ENCODE measurements at regions not wholly inside any gene's neighbourhood (a gene's known extent, or its start where the extent isn't known, plus 50 kb on each side); places are given as distances from the start of the nearest gene placed in this dataset.
A peak's percentile ranks its signal among the peaks of the same experiment; 100 is the strongest.

DNA sequence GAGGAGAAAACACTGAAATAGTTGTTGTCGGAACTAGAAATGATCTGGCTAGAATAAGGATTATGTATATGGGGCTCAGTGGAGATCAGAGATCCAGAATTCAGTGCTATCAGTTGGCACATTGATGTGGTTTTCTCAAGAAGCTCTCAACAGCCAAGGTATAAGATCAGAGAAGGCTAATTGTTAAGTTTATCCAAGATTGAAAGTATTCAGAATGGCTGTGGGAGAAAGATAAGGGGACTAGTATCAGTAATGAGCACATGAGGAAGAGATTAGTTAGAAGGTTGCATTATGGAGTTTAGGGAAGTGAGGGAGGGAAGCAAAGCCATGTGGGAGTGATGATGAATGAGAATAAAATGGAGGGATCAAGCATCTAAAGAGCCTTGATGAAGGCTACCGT is 128.1 kb upstream of the MIS18BP1 start:
- TF ChIP-seq, protein P1, sequence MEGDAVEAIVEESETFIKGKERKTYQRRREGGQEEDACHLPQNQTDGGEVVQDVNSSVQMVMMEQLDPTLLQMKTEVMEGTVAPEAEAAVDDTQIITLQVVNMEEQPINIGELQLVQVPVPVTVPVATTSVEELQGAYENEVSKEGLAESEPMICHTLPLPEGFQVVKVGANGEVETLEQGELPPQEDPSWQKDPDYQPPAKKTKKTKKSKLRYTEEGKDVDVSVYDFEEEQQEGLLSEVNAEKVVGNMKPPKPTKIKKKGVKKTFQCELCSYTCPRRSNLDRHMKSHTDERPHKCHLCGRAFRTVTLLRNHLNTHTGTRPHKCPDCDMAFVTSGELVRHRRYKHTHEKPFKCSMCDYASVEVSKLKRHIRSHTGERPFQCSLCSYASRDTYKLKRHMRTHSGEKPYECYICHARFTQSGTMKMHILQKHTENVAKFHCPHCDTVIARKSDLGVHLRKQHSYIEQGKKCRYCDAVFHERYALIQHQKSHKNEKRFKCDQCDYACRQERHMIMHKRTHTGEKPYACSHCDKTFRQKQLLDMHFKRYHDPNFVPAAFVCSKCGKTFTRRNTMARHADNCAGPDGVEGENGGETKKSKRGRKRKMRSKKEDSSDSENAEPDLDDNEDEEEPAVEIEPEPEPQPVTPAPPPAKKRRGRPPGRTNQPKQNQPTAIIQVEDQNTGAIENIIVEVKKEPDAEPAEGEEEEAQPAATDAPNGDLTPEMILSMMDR (IDR thresholded peaks at IDR 0.05; ENCODE audit: low read depth, low read length), result no peak
- TF ChIP-seq EZH2phosphoT487 (IDR thresholded peaks at IDR 0.05; ENCODE audit: low read depth), result no peak
- Histone ChIP-seq H3K79me2 (ENCODE audit: low read length) (no peaks in the 10 kb centered on the region), H3K27ac (ENCODE audit: low read length) (no peak overlapping the region)

DNA sequence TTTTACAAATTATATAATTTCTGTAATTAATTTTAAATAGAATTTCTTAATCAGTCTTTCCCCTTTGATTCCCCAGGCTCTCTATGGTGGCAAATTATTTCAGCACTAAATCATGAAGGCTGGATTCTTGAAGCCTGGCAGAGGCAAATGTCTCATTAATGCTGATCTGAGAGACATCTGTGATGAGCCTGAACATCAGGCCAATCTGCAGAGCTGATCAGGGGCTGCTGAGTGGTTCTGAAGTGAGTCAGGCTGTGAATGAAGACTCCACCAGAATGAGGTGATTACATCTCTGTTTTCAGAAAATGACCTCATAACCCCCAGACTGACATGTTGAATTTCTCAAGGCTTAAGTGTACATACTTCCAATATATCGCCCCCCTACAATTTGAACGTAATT is 124.2 kb upstream of the MIS18BP1 start:
- H3K79me2 ChIP-seq (ENCODE audit: low read length), result no peaks in the 10 kb centered on the region
- H3K4me2 ChIP-seq (ENCODE audit: low read length), result no peak overlapping the region
- H3K4me1 ChIP-seq (ENCODE audit: low read length), result peaks cover 12% of the 10 kb centered on the region
- H3K27ac ChIP-seq (ENCODE audit: low read length), result no peak overlapping the region
- H3K9ac ChIP-seq (ENCODE audit: low read length), result no peak overlapping the region
- TF ChIP-seq, protein P1 (IDR thresholded peaks at IDR 0.05; ENCODE audit: low read depth, low read length), result no peak
- no peak for TF ChIP-seq EZH2phosphoT487 (IDR thresholded peaks at IDR 0.05; ENCODE audit: low read depth)
- no peaks in the 10 kb centered on the region for H3K9me3 ChIP-seq (ENCODE audit: insufficient read depth, low read length)
- H2AFZ ChIP-seq (ENCODE audit: low read depth, low read length), result no peak overlapping the region
- no peak overlapping the region for H3K4me3 ChIP-seq (ENCODE audit: low read length)
- H3K27me3 ChIP-seq (ENCODE audit: low read depth, low read length), result no peaks in the 10 kb centered on the region
- H4K20me1 ChIP-seq (ENCODE audit: insufficient read depth, low read length), result no peaks in the 10 kb centered on the region
- no peaks in the 10 kb centered on the region for H3K36me3 ChIP-seq (replicated peaks; ENCODE audit: low read depth, low read length)

More for the DNA sequence above, 128.1 kb upstream of the MIS18BP1 start:
- Histone ChIP-seq H4K20me1 (ENCODE audit: insufficient read depth, low read length) (no peaks in the 10 kb centered on the region), H3K9me3 (ENCODE audit: insufficient read depth, low read length) (no peaks in the 10 kb centered on the region), H3K4me3 (ENCODE audit: low read length) (no peak overlapping the region), H2AFZ (ENCODE audit: low read depth, low read length) (no peak overlapping the region), H3K36me3 (replicated peaks; ENCODE audit: low read depth, low read length) (no peaks in the 10 kb centered on the region), H3K27me3 (ENCODE audit: low read depth, low read length) (no peaks in the 10 kb centered on the region), H3K4me1 (ENCODE audit: low read length) (peaks cover 12% of the 10 kb centered on the region), H3K9ac (ENCODE audit: low read length) (no peak overlapping the region), H3K4me2 (ENCODE audit: low read length) (no peak overlapping the region)

DNA sequence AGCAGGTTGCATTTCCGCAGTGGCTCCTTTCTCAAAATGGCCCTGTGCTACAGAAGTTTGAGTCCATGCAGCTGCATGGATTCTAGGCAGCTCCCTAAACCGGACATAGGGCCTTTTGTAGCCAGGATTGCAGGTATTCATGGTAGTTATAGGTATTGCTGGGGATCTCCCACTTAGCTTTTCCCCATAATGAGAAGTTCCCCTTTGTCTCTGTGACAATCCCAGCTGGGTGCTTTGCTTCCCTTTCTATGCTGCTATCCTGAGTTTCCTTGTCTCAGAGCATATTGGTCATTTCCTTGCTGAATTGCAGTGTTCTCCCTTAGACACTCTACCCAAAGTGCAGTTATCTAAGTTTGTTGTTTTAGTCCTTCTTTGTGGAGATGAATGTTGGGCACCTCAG is 120.9 kb upstream of the MIS18BP1 start:
- Histone ChIP-seq H3K4me2 (ENCODE audit: low read length) (no peak overlapping the region), H2AFZ (ENCODE audit: low read depth, low read length) (no peak overlapping the region), H3K9me3 (ENCODE audit: insufficient read depth, low read length) (no peaks in the 10 kb centered on the region), H4K20me1 (ENCODE audit: insufficient read depth, low read length) (no peaks in the 10 kb centered on the region), H3K4me3 (ENCODE audit: low read length) (no peak overlapping the region), H3K27ac (ENCODE audit: low read length) (no peak overlapping the region), H3K36me3 (replicated peaks; ENCODE audit: low read depth, low read length) (no peaks in the 10 kb centered on the region), H3K4me1 (ENCODE audit: low read length) (no peaks in the 10 kb centered on the region; the same call in 1 of the 2 replicates), H3K79me2 (ENCODE audit: low read length) (no peaks in the 10 kb centered on the region), H3K27me3 (ENCODE audit: low read depth, low read length) (no peaks in the 10 kb centered on the region), H3K9ac (ENCODE audit: low read length) (no peak overlapping the region)
- TF ChIP-seq, protein P1 (IDR thresholded peaks at IDR 0.05; ENCODE audit: low read depth, low read length), result no peak
- no peak for TF ChIP-seq EZH2phosphoT487 (IDR thresholded peaks at IDR 0.05; ENCODE audit: low read depth)

DNA sequence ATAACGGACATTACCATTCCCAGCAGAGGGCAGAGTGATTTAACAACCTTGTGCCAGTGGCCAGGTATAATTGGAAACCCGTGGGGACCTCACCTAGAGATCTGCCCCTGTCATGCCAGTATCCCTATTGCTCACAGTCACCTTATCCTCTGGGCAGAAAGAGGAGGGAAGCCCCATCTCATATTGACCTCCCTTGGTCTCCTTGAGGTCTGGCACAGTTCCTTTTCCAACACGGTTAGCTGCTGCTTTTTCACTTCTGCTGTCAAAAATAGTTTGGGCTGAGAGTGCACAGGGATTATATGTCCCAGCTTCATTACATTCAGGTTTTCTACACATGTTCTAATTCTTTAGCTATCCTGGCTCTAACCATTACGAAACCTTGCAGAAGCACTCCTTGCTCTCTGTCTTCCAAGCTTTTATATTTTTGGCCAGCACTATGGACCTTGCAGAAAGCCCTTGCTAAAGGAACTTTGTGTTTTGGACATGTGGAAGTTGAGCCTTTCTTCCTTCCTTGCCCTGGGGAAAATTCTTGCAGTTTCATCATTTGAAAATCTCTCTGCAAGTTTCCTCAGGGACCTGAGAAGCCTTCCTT is 111.7 kb upstream of the MIS18BP1 start:
- Histone ChIP-seq H3K36me3 (replicated peaks; ENCODE audit: low read depth, low read length) (no peaks in the 10 kb centered on the region), H3K27ac (ENCODE audit: low read length) (no peak overlapping the region), H3K4me1 (ENCODE audit: low read length) (peaks cover 4% of the 10 kb centered on the region; the same call in 1 of the 2 replicates), H2AFZ (ENCODE audit: low read depth, low read length) (no peak overlapping the region), H4K20me1 (ENCODE audit: insufficient read depth, low read length) (no peaks in the 10 kb centered on the region), H3K27me3 (ENCODE audit: low read depth, low read length) (no peaks in the 10 kb centered on the region), H3K79me2 (ENCODE audit: low read length) (no peaks in the 10 kb centered on the region), H3K9me3 (ENCODE audit: insufficient read depth, low read length) (no peaks in the 10 kb centered on the region), H3K4me3 (ENCODE audit: low read length) (no peak overlapping the region), H3K4me2 (ENCODE audit: low read length) (no peak overlapping the region), H3K9ac (ENCODE audit: low read length) (no peak overlapping the region)
- no peak for TF ChIP-seq EZH2phosphoT487 (IDR thresholded peaks at IDR 0.05; ENCODE audit: low read depth)
- TF ChIP-seq, protein P1 (IDR thresholded peaks at IDR 0.05; ENCODE audit: low read depth, low read length), result 0 out of 2 replicates have a peak, but pooled peaks have one; percentile 2

Measured in OCI-LY3 (cell line).